Activated CD4-positive, CD25-positive, alpha-beta regulatory T cell (primary cell): ENCODE measurements at regions not wholly inside any gene's neighbourhood (a gene's known extent, or its start where the extent isn't known, plus 50 kb on each side); places are given as distances from the start of the nearest gene placed in this dataset.

Experiments used
- DNase-seq, 4 experiments: peaks; one replicate each; lab custom pipeline; 2025; lab: John Stamatoyannopoulos, UW

- DNase-seq, result no peak
These were observed 256.3 kb upstream of the CLEC14A start for GRCh38 chr14:38512236-38512635.

- no peak for DNase-seq
These were observed 251.4 kb upstream of the CLEC14A start for GRCh38 chr14:38507299-38507698.

- no peak for DNase-seq
These were observed 250.0 kb upstream of the CLEC14A start for GRCh38 chr14:38505973-38506249.

- DNase-seq, result no peak
These were observed 249.5 kb upstream of the CLEC14A start for GRCh38 chr14:38505221-38505972.

- no peak for DNase-seq
These were observed 248.3 kb upstream of the CLEC14A start for GRCh38 chr14:38504175-38504574.

- no peak for DNase-seq
These were observed 246.3 kb upstream of the CLEC14A start for GRCh38 chr14:38502239-38502638.

- DNase-seq, result no peak
These were observed 244.2 kb upstream of the CLEC14A start for GRCh38 chr14:38500125-38500524.

- DNase-seq, result no peak
These were observed 240.2 kb upstream of the CLEC14A start for GRCh38 chr14:38496092-38496491.

GRCh38 chr14:38490273-38490672, 234.4 kb upstream of the CLEC14A start:
- no peak for DNase-seq

- DNase-seq, result no peak
These were observed 229.1 kb upstream of the CLEC14A start for GRCh38 chr14:38485026-38485425.

GRCh38 chr14:38481952-38482678, 226.2 kb upstream of the CLEC14A start:
- DNase-seq, result no peak

- no peak for DNase-seq
These were observed 213.3 kb upstream of the CLEC14A start for GRCh38 chr14:38469156-38469555.

GRCh38 chr14:38442208-38442607, 186.3 kb upstream of the CLEC14A start:
- DNase-seq, result no peak

GRCh38 chr14:38432186-38432585, 176.3 kb upstream of the CLEC14A start:
- DNase-seq, result no peak

GRCh38 chr14:38431156-38431555, 175.3 kb upstream of the CLEC14A start:
- no peak for DNase-seq

- DNase-seq, result no peak
These were observed 174.6 kb upstream of the CLEC14A start for GRCh38 chr14:38430522-38430921.

- DNase-seq, result no peak
These were observed 169.6 kb upstream of the CLEC14A start for GRCh38 chr14:38425324-38425976.

- no peak for DNase-seq
These were observed 164.2 kb upstream of the CLEC14A start for GRCh38 chr14:38420048-38420447.

GRCh38 chr14:38419579-38419978, 163.7 kb upstream of the CLEC14A start:
- no peak for DNase-seq

- no peak for DNase-seq
These were observed 156.8 kb upstream of the CLEC14A start for GRCh38 chr14:38412654-38413053.

- no peak for DNase-seq
These were observed 154.5 kb upstream of the CLEC14A start for GRCh38 chr14:38410442-38410841.

GRCh38 chr14:38409071-38409705, 153.3 kb upstream of the CLEC14A start:
- no peak for DNase-seq
